GM21515 (cell line): ENCODE measurements at regions not wholly inside any gene's neighbourhood (a gene's known extent, or its start where the extent isn't known, plus 50 kb on each side); places are given as distances from the start of the nearest gene placed in this dataset.
"Not testable (repeated sequence)": the region's sequence is repeated elsewhere in the genome, so short reads cannot be mapped to it uniquely, and the experiment has no call there.

Experiments used
- ATAC-seq: cut with Tn5 transposase; IDR thresholded peaks from one replicate; pipeline ENCODE4 v1.9.1; 2021; ENCODE audit not compliant: unreplicated experiment

DNA sequence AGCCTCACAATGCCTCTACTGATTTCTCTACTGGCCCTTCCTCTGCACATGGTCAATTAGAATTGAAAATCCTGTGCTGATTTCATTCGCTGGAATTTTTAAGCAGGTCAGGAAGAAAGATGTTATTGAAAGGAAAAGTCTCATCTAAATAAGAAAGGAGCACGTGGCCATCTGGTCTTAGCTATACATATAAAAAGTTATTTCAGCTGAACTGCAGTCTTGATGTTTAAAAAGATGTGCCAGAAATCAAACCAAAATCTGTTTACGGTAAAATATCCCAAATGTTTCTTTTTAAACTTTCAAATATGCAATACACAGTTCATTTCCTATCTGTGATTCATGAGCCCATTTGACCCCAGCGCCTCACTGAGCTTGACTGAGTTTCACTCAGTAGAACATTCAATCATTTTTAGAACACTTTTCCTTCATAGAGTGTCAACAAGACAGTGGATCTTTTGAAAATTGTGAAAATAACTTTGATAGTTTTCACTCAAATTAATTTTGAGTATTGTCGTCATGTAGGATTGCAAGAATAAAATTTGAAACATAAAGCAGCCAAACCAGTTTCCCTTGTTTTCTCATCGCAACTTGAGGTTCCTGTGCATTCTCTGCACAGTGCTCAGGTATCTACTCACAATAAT is 293.6 kb downstream of the PTPRC start:
- no peak for ATAC-seq

DNA sequence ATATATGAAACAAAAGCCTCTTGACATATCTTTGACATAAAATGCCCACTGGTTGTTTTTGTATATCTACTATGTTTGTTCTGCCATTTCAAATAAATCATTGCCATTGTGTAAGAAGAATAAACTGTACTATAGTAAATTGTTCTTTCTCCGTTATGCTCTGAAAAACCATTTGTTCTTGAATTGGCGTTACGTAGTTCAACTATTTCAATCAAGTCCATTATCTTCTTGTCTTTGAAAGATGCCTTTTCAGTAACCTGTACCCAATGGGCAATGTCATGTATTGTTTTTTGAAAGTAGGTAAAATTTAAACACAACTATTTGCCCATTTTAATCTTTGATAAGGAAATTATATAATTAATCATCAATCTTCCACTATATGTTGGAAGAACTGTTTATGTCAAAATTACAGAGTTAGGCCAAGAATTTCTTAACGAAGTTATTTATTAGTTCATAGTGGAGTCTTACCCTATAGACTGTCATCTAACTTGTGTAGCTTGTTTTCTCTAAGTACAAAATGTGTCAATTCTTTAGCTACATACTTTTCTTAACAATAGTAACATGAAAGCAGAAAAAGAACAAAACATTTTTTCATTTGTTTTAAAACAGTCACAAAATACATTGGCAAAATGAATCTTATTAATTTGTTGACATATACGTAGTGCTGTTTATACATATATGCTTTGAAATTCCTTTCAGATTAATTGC is 294.8 kb downstream of the PTPRC start:
- ATAC-seq, result no peak

DNA sequence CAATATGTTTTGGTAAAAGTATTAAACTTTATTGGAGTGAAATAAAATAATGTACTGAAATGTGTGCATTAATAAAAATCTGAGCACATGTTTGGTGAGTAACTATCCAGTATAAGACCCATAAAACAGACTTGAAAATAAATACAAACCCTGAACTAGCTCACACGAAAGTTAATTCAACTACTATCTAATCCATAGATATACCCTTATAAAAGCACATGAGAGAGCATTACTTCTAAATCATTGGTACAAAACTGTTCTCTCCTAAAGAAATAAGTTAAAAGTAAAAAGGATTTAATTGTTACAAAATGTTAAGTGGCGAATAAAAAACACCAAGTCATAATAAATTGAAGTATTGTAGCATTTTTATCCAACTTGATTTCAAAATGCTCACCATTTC is 295.6 kb downstream of the PTPRC start:
- no peak for ATAC-seq

DNA sequence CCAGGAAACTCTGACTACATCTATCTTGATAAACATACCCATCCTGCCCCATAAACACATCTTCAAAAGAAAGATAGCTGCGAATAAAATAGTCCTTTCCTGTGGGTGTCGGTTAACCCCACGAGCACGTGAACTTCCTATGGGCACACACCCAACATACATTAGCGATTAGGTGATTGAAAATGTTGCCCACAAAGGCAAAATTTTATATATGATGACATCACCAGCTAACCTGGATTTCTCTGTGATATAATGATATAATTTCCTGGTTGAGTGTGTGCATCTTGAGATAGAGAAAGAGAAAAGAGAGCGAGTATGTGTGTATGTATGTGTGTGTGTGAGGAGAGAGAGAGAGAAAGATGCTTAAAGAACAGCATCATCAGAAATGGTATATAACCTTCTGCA is 296.1 kb downstream of the PTPRC start:
- ATAC-seq, result peak; percentile 14

DNA sequence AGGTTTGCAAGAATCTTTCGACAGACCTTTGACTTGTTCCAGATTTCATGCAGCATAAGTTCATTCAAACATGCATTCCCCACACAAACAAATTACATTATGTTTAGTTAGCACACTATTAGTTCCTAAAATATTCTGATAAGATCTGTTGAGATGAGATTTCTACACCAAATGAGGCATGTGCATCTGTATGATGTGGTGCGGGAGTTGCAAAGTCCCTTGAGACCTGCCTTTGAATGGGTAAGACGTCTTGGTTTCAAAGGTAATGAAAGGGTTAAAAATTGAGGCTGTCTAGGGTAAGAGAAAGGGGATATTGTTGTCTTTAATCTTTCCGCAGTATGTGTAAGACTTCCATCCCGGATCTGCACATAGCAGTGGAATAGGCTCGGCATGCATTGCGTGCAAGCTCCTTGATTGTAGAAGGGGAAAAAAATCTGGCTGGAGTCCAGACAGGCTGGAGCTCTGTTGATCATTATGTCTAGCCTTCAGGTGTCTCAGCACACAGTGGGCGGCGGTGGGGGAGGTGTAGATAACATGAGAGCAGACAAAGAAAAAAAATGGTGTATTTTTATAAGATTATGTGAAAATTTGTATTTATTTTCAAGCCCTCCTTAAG is 296.6 kb downstream of the PTPRC start:
- ATAC-seq, result peak; percentile 45

DNA sequence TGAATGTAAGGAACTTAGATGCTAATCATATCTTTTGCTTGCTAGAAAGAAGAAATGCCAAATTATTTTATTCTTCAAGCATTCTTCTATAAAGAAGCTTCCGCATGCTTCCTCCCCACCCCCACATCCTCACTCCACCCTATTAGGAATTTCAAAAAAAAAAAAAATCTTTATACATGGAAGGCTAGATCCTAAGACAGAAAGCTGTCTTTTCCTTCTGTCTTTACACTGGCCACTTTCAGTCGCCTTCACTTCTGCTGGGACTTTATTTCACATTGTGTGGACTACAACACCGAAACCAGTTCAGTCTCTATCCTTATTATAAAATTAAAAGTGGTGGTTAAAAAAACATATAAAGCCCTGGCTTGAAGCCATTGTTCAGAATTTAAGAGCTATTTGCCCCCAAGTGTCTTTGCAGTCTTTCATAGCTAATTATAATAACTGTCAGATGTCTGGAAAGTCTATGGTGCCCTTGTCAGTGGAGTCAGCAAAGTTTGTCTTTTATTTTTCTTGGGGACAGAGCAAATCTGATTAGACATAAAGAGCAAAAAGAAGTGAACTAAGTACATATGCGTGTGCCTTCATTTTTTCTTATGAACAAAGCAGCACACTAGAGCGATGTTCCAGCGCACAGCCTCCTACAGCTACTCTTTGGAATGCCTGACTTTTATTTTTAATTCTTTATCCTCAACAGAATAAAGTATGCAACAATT is 297.7 kb downstream of the PTPRC start:
- no peak for ATAC-seq

DNA sequence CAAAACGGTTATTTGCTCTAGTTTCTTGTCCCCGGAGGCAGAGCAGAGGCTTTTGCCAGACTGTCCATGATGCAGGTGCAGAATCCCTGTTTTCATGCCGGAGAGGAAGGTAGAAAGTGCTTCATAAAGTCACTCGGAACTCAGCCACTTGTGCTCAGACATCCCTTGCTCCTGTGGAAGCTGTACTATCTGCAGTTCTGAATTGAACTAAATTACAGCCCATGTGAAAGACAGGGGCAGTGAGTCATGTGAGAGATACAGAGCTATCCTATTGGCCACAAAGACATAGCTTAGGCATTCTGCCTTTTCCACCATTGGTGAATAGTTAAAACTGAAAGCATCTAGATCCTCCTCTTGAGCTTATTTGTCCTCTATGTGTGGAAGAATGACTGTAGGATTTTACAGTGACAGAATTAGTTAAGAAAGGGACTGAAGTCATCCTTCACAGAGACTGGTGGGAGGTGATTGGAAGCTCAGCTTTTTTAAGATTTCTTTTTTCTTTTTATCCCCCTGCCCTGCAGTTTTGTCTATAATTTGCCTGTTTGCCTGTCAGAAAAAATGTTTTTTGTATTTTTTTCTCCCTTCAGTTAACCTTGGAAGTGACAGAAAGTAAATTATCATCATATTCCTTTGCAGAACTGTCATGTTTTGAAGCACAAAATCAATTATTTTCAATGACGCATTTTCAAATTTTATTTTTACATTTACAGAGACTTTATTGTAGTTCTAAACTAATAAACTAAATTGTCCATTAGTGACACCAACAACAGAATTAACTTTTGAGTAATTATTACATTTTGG is 298.6 kb downstream of the PTPRC start:
- peak; percentile 91 for ATAC-seq

DNA sequence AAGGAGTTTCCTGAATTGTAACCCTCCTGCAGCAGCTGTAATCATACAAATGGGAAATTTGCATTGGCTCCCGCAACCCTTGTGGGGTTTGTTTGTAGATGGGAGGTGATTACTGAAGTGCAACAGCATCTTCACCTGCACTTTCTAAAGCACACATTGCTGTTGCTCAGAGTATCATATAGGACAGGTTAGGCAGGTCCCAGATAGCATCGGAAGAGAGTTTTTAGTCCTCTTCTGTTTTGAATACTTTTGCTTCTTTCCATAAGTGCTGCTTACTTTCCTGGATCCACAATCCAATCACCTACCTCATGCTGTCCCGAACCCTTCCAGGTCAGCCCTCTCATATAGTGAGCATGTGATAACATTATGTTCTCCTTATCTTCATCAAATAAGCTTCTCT is 300.4 kb downstream of the PTPRC start:
- no peak for ATAC-seq

DNA sequence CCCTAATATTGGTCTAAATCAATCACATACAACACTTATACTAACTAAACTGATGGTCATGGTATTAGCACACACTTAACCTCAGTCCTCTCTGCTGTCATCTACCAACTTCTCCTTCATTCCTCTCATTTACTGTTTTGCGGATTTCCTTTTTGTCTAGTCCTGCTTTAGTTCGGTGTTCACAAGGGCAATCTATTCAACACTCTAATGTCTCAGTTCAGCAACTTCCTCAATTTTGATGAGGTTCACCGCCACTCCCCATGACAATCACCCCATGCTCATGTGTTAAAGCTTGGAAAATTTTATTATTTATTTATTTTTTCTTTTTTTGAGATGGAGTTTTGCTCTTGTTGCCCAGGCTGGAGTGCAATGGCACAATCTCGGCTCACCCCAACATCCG is 301.1 kb downstream of the PTPRC start:
- ATAC-seq, result no peak

DNA sequence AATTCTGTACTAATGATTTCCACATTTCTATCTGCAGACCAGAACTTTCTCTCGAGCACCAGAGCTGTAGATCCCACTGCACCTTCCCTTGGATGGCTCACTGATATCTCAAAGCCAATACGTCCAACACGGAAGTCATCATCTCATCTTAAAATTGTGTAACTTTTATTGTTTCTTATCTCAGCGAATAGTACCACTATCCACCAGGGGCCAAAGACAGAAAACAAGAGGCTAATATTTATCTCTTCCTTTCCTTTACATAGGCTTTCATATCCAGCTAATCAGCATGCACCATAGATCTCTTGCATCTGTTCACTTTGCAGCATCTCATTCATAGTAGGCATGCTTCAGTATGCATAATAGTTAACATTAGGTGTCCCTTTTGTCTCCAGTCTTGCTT is 303.6 kb downstream of the PTPRC start:
- no peak for ATAC-seq

DNA sequence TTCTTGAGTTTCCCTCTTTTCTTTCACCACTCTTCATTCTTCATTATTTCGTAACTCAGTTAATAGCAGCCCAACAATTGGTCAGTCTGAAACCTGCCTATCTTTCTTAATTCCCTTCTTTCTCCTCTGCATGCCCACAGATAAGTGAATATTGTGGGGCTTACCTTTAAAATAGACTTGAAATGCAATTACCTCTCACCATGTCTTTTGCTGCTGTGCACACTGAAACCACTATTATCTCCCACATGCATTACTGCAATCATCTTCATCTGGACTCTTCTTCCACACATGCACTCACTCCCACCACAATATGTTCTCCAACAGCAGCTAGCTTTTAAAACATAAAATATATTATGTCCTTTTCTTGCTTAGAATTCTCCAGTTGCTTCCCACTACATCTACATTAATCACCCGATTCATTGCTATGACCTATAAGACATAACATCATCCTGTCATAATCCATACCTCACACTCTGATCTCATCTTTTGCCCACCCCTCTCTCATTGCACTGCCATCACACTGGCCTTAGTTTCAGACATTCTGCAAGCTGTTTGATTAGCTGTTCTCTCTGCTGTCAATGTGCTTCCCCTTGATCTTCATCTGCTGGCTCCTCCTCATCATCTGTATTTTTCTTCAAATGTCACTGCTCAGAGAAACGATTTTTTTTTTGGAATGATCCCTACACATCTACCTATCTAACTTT is 304.8 kb downstream of the PTPRC start:
- ATAC-seq, result no peak

DNA sequence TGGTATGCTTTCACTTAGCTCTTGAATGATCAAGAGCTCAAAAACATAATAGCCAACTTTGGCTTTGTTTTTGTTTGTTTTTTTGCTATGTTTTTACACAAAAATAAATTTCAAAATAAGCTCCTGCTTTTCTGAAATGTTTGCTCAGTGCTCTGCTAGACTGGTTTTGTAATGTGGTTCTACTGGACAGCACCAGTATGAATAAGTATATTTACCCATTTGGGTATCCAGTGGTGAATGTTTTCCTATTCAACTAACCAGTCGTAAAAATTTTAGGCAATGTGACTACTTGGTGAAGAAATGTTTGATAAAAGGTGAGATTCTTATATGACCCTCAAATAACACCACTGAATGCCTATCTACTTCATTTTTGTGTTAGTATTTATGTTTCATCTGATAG is 308.6 kb downstream of the PTPRC start:
- no peak for ATAC-seq

DNA sequence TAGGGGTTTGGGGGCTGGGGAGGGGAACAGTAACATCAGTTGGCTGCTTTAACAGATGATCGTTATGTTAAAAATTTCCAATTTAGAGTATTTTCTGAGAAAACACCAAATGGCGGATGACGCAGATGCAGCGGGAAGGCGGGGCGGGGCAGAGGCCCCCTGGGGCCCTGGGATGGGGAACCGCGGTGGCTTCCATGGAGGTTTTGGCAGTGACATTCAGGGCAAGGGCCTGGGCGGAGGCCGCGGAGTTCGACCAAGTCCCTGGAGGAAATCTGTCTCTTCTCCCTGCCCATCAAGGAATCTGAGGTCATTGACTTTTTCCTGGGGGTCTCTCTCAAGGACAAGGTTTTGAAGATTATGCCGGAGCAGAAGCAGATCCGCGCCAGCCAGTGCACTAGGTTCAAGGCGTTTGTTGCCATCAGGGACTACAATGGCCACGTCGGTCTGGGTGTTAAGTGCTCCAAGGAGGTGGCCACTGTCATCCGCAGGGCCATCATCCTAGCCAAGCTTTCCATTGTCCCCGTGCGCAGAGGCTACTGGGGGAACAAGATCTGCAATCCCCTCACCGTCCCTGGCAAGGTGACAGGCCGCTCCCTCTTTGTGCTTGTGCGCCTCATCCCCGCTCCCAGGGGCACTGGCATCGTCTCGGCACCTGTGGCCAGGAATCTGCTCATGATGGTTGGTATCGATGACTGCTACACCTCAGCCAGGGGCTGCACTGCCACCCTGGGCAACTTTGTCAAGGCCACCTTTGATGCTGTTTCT is 310.2 kb downstream of the PTPRC start:
- no peak for ATAC-seq

DNA sequence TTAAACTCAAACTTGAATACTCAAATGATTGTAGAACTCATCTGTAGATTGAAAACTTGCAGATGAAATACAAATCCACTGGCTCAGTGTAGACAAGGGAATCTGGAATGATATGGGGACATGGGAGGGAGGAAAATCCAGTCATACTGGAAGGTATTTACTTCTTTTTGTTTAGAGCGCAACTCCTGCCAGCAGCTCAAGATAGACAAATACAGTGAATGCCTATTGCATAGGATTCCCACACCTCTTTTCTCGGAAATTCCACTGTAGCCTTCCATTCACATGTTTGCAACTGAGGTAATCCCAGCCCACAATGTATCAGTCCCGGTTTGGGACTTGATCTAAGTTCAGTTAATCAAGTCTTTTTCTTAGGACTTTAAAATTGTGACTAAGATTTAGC is 311.2 kb downstream of the PTPRC start:
- ATAC-seq, result no peak

DNA sequence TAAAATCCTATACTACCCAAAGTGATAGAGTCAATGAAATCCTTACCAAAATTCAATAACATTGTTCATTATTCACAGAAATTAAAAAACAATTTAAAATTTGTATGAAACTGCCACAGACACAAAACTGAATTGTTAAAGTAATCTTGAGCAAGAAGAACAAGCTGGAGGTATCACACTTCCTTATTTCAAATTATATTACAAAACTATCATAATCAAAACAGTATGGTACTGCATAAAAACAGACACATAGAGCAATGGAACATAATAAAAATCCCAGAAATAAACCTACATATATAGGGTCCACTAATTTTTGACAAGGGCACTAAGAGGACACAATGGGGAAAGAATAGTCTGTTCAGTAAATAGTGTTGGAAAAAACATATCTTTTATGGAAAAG is 316.2 kb downstream of the PTPRC start:
- no peak for ATAC-seq

DNA sequence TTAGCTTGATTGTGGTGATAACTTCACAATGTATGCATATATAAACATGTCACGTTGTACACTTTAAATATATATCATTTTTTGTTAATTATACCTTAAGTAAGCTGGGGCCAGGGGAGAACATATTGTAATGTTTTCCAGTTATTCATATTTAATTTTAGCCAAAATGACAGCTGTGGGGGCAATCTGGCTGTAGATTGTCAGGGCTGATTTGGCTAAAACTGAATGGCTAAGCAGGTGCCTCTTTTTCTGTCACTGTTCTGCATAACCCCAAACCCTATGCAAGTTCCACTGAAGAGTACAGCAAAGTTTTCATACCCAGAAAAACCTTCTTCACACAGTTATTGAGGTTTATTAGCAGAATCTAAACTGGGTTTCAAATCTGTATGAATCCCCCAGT is 318.2 kb downstream of the PTPRC start:
- no peak for ATAC-seq

DNA sequence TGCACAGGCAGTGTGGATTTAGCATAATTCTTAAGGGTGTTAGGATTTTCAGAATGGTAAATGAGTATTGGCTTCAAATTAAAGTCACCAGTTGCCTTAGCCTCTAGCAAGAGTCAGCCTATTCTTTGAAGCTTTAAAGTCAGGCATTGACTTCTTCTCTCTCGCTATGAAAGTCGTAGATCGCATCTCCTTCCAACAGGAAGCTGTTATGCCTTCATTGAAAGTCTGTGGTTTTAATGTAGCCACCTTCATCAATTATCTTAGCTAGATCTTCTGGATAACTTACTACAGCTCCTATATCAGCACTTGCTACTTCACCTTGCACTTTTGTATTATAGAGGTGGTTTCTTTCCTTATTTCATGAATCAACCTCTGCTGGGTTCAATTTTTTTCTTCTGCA is 320.2 kb downstream of the PTPRC start:
- no peak for ATAC-seq

DNA sequence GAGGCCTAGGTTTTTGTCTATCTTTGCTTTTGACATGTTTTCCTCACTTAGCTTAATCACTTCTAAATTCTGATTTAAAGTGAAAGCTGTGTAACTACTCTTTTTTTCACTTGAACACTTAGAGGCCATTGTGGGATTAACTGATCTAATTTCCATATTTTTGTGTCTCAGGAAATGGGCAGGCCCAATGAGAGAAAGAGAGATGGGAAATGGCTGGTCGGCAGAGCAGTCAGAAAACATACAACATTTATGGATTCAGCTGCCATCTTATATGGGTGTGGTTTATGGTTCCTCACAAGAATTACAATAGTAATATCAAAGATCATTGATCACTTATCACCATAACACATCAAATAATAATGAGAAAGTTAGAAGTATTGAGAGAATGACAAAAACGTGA is 320.8 kb downstream of the PTPRC start:
- ATAC-seq, result no peak

DNA sequence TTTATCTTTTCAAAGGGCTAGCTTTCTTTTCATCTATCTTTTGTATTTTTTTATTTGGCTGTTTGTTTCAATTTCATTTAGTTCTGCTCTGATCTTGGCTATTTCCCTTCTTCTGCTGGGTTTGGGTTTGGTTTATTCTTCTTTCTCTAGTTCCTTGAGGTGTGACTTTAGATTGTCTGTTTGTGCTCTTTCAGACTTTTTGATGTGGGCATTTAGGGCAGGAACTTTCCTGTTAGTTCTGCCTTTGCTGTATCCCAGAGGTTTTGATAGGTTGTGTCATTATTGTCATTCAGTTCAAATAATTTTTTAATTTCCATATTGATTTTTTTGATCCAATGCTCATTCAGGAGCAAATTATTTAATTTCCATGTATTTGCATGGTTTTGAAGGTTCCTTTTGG is 325.0 kb downstream of the PTPRC start:
- not testable (repeated sequence) for ATAC-seq

DNA sequence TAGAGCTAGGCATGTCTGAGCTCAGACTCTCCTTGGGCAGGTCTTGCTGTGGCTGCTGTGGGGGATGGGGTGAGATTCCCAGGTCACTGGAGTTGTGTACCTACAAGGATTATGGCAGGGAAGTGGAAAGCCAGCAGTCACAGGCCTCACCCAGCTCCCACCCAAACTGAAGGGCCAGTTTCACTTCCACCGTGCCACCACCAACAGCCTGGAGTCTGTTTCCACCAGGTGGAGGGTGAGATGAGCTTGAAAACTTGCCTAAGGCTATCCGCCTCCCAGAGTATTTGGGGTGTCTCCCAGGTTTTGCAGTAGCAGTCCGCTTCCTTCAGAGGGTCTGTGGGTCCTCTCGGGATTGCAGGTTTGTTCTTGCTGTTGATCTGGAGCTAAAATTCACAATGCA is 327.7 kb downstream of the PTPRC start:
- no peak for ATAC-seq
